K562 (cell line): ENCODE measurements at regions not wholly inside any gene's neighbourhood (a gene's known extent, or its start where the extent isn't known, plus 50 kb on each side); places are given as distances from the start of the nearest gene placed in this dataset.

Experiments
- ARID3A ChIP-seq: IDR thresholded peaks from 2 replicates; pipeline ENCODE4 v1.6.1; 2012; ENCODE audit warnings: low read depth, low read length, improper control_type of control experiment, borderline replicate concordance
- ATF3 ChIP-seq, 2 experiments: fragments of 450-650 bp in 1 of 2; sonication (generic) in 1 of 2; formaldehyde crosslinking in 1 of 2; IDR thresholded peaks in 1 of 2; conservative IDR thresholded peaks in 1 of 2; 2 replicates each; pipeline versions ENCODE4 v1.6.1 to v1.8.1; 2016 to 2023; ENCODE audit warnings: mild to moderate bottlenecking in 2 of 2, moderate library complexity in 2 of 2, inconsistent platforms in 1 of 2, missing genetic modification reagents in 1 of 2
- CBFA2T2 ChIP-seq: fragments of 450-650 bp; conservative IDR thresholded peaks from 2 replicates; pipeline ENCODE4 v1.6.1; 2017; ENCODE audit warnings: mild to moderate bottlenecking
- EP300 ChIP-seq: IDR thresholded peaks from 2 replicates; pipeline ENCODE4 v1.6.1; 2012; ENCODE audit warnings: low read length, improper control_type of control experiment
- EP400 ChIP-seq: fragments of 450-650 bp; IDR thresholded peaks from 2 replicates; pipeline ENCODE4 v1.6.1; 2017; ENCODE audit warnings: antibody characterized with exemption, mild to moderate bottlenecking, moderate library complexity
- ETV6 ChIP-seq, 3 experiments: fragments of 150-350 bp in 1 of 3; sonication (generic) in 1 of 3; formaldehyde crosslinking in 1 of 3; IDR thresholded peaks; 2 replicates each; pipeline versions ENCODE4 v1.6.1 to v1.8.0; 2014 to 2022; ENCODE audit warnings: borderline replicate concordance in 2 of 3, low read depth in 2 of 3, antibody characterized with exemption in 1 of 3, low read length in 1 of 3, mild to moderate bottlenecking in 1 of 3, missing genetic modification reagents in 1 of 3
- HDAC8 ChIP-seq: fragments of 450-650 bp; IDR thresholded peaks from 2 replicates; pipeline ENCODE4 v1.6.1; 2016; ENCODE audit warnings: mild to moderate bottlenecking, missing genetic modification characterization, moderate library complexity, missing compliant biosample characterization
- HES1 ChIP-seq: fragments of 450-650 bp; IDR thresholded peaks from 2 replicates; pipeline ENCODE4 v1.6.1; 2016; ENCODE audit warnings: low read depth, mild to moderate bottlenecking, moderate library complexity
- HMG20A ChIP-seq: fragments of 450-650 bp; formaldehyde crosslinking; conservative IDR thresholded peaks from 2 replicates; pipeline ENCODE4 v1.4.0; 2020; ENCODE audit warnings: mild to moderate bottlenecking, mixed read lengths
- JUND ChIP-seq, 2 experiments: IDR thresholded peaks; 2 replicates in 1 of 2; 3 replicates in 1 of 2; pipeline ENCODE4 v1.6.1; 2011; ENCODE audit warnings: borderline replicate concordance in 2 of 2, low read depth in 2 of 2, low read length in 2 of 2, improper control_type of control experiment in 1 of 2, missing biosample characterization in 1 of 2, missing genetic modification characterization in 1 of 2, missing genetic modification reagents in 1 of 2
- KDM1A ChIP-seq, 2 experiments: fragments of 450-650 bp; IDR thresholded peaks; 2 replicates each; pipeline ENCODE4 v1.6.1; 2016; ENCODE audit warnings: mild to moderate bottlenecking in 2 of 2
- MAFF ChIP-seq: IDR thresholded peaks from 2 replicates; pipeline ENCODE4 v1.6.1; 2012; ENCODE audit warnings: low read length, improper control_type of control experiment
- MAFK ChIP-seq: IDR thresholded peaks from 2 replicates; pipeline ENCODE4 v1.6.1; 2011; ENCODE audit warnings: low read length, improper control_type of control experiment
- MTA1 ChIP-seq: fragments of 450-650 bp; IDR thresholded peaks from 2 replicates; pipeline ENCODE4 v1.6.1; 2017; ENCODE audit warnings: borderline replicate concordance
- MYBL2 ChIP-seq, 2 experiments: fragments of 450-650 bp in 1 of 2; sonication (generic) in 1 of 2; formaldehyde crosslinking in 1 of 2; IDR thresholded peaks; 2 replicates each; pipeline versions ENCODE4 v1.6.1 to v1.8.1; 2017 to 2022; ENCODE audit warnings: borderline replicate concordance in 1 of 2, inconsistent platforms in 1 of 2, low read depth in 1 of 2, mild to moderate bottlenecking in 1 of 2, missing genetic modification reagents in 1 of 2, moderate library complexity in 1 of 2
- NRF1 ChIP-seq, 2 experiments: fragments of 450-650 bp; IDR thresholded peaks in 1 of 2; conservative IDR thresholded peaks in 1 of 2; 2 replicates each; pipeline ENCODE4 v1.6.1; 2014; ENCODE audit warnings: mild to moderate bottlenecking in 2 of 2
- POLR2A ChIP-seq: fragments of 450-650 bp; conservative IDR thresholded peaks from 2 replicates; pipeline ENCODE4 v1.6.1; 2016
- RNF2 ChIP-seq: sonication (generic); IDR thresholded peaks from 2 replicates; pipeline ENCODE4 v1.6.1; 2016
- SMARCE1 ChIP-seq: fragments of 450-650 bp; IDR thresholded peaks from 2 replicates; pipeline ENCODE4 v1.7.1; 2016; ENCODE audit warnings: mild to moderate bottlenecking
- STAT5A ChIP-seq: IDR thresholded peaks from 2 replicates; pipeline ENCODE4 v1.6.1; 2012; ENCODE audit warnings: low read length, inconsistent platforms, borderline replicate concordance
- TRIM24 ChIP-seq, 2 experiments: fragments of 450-650 bp; IDR thresholded peaks; 2 replicates each; pipeline ENCODE4 v1.6.1; 2016
- YY1 ChIP-seq, 3 experiments: IDR thresholded peaks; 2 replicates each; pipeline ENCODE4 v1.6.1; 2011; ENCODE audit warnings: low read length in 2 of 3, mild to moderate bottlenecking in 2 of 3, moderate library complexity in 2 of 3, borderline replicate concordance in 1 of 3, control low read depth in 1 of 3, low read depth in 1 of 3; ENCODE audit not compliant: insufficient read depth in 3 of 3, insufficient replicate concordance in 2 of 3, control insufficient read depth in 1 of 3, insufficient read length in 1 of 3; ENCODE audit errors: extremely low read depth in 1 of 3

GRCh38 chr15:87610366-87610765 is 646.2 kb downstream of the NTRK3 start (continued):
- peak in 1 of 2 experiments; percentile 43; a peak in 2 of 4 replicates for TF ChIP-seq NRF1 (conservative IDR thresholded peaks at IDR 0.05 in 1 of 2, IDR thresholded peaks at IDR 0.05 in 1 of 2)
- peak; percentile 68; the same call in 1 of the 2 replicates for TF ChIP-seq RNF2
- TF ChIP-seq POLR2A: no peak
- peak; percentile 55 to 61; a peak in 3 of 4 replicates for TF ChIP-seq TRIM24 (IDR thresholded peaks at IDR 0.05)
- TF ChIP-seq ARID3A: peak; percentile 92
- TF ChIP-seq EP400: peak; percentile 44; the same call in 1 of the 2 replicates
- TF ChIP-seq HES1: peak; percentile 50; the same call in 1 of the 2 replicates
- TF ChIP-seq CBFA2T2: peak; percentile 72
- no peak for TF ChIP-seq MTA1
- TF ChIP-seq YY1 (IDR thresholded peaks at IDR 0.05; ENCODE audit: borderline replicate concordance in 1 of 3, control insufficient read depth in 1 of 3, extremely low read depth in 1 of 3, insufficient read depth in 3 of 3, insufficient read length in 1 of 3, insufficient replicate concordance in 2 of 3, low read depth in 1 of 3, low read length in 2 of 3): no peak
- peak; percentile 91 for TF ChIP-seq SMARCE1
- peak; percentile 91 for TF ChIP-seq MYBL2 (IDR thresholded peaks at IDR 0.05; ENCODE audit: low read depth)
- TF ChIP-seq MYBL2 (CRISPR knock-in tag; IDR thresholded peaks at IDR 0.05; ENCODE audit: borderline replicate concordance): no peak
- peak; percentile 40; the same call in 1 of the 2 replicates for TF ChIP-seq STAT5A
- TF ChIP-seq JUND (IDR thresholded peaks at IDR 0.05; ENCODE audit: borderline replicate concordance, low read depth, low read length): peak; percentile 95
- peak; percentile 94; the same call in 2 of the 3 replicates for TF ChIP-seq JUND (tag; IDR thresholded peaks at IDR 0.05; ENCODE audit: borderline replicate concordance, low read depth, low read length)
- peak; percentile 92 for TF ChIP-seq EP300
- peak; percentile 73; the same call in 1 of the 2 replicates for TF ChIP-seq MAFF
- TF ChIP-seq HMG20A: no peak
- peak; percentile 66 for TF ChIP-seq MAFK
- TF ChIP-seq ATF3 (IDR thresholded peaks at IDR 0.05): peak; percentile 91
- TF ChIP-seq ATF3 (CRISPR knock-in tag; conservative IDR thresholded peaks at IDR 0.05): no peak
- TF ChIP-seq KDM1A (IDR thresholded peaks at IDR 0.05): peak; percentile 62 to 65; a peak in 2 of 4 replicates
- TF ChIP-seq HDAC8 (tag): no peak
- TF ChIP-seq ETV6 (IDR thresholded peaks at IDR 0.05; ENCODE audit: borderline replicate concordance in 1 of 2, low read depth in 2 of 2, low read length in 1 of 2): no peak
- no peak for TF ChIP-seq ETV6 (CRISPR knock-in tag; IDR thresholded peaks at IDR 0.05; ENCODE audit: borderline replicate concordance)
